ENCODE measurements at regions not wholly inside any gene's neighbourhood (a gene's known extent, or its start where the extent isn't known, plus 50 kb on each side); places are given as distances from the start of the nearest gene placed in this dataset.

DNA sequence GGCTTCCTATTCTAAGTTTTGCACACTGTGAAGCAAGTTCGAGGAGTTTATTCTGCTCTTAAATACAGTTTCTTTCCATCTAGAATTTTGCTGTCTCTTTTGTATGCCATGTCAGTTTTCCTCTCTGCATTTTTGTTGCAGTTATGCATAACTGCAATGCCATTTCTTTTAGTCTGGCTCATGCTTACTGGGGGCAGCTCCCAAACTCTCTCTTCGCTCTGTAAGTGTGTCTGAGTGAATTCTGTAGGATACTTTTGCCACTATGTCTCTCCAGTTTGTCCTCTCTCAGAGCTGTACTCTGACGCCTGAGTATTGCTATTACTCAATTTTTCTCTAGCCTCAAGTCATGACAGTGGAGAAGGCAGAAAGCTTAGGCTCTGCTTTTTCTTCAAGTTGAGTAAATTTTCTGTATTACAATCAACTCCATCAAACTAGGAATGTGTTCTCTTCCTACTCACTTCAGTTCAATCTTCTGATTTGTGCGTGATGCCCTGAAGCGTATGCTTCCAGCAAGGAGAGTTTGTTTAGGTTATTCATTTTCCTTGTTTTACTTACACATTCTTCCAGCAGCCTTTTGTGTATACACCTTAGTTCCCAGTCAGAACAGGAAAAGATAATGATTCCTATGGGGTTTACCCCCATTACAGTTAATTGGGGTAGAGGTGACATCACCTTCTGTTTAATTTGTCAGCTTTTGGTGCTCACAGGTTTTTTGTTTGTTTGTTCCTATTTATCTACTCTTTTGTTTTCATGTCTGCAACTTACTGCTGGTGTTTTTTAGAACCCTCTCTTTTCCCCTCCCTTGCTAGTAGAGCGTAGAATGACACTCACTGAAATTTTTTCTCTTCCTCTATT lies 430.9 kb downstream of the BCKDHB start:
- Histone ChIP-seq H3K27ac (ENCODE audit: low read length) (no peak overlapping the region), H3K4me3 (ENCODE audit: low read depth in 2 of 2, low read length in 2 of 2) (no peak overlapping the region), H3K4me1 (ENCODE audit: control insufficient read depth, insufficient read depth, low read length) (no peaks in the 10 kb centered on the region), H3K36me3 (ENCODE audit: control insufficient read depth, insufficient read depth, low read length) (no peaks in the 10 kb centered on the region), H3K9me3 (ENCODE audit: control insufficient read depth, insufficient read depth, low read depth, low read length) (no peaks in the 10 kb centered on the region), H3K27me3 (ENCODE audit: control insufficient read depth, insufficient read depth, low read length) (no peaks in the 10 kb centered on the region)
- BruUV-seq (replicated peaks) = no TSS peak
- DNase-seq (ENCODE audit: low read depth, low spot score) (no peak), ATAC-seq (no peak)
- intact Hi-C loops (cut with micrococcal nuclease; ENCODE audit: unreplicated experiment) = no loop called here
- in situ Hi-C loops (cut with HindIII; ENCODE audit: low pct_unique_long_range_greater_than_20kb, low sequenced_read_pairs) = no loop called here
- CTCF ChIA-PET = no interaction called here
- POLR2A ChIA-PET = no interaction called here
- TF ChIP-seq, protein P1, sequence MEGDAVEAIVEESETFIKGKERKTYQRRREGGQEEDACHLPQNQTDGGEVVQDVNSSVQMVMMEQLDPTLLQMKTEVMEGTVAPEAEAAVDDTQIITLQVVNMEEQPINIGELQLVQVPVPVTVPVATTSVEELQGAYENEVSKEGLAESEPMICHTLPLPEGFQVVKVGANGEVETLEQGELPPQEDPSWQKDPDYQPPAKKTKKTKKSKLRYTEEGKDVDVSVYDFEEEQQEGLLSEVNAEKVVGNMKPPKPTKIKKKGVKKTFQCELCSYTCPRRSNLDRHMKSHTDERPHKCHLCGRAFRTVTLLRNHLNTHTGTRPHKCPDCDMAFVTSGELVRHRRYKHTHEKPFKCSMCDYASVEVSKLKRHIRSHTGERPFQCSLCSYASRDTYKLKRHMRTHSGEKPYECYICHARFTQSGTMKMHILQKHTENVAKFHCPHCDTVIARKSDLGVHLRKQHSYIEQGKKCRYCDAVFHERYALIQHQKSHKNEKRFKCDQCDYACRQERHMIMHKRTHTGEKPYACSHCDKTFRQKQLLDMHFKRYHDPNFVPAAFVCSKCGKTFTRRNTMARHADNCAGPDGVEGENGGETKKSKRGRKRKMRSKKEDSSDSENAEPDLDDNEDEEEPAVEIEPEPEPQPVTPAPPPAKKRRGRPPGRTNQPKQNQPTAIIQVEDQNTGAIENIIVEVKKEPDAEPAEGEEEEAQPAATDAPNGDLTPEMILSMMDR (IDR thresholded peaks at IDR 0.05) = no peak

DNA sequence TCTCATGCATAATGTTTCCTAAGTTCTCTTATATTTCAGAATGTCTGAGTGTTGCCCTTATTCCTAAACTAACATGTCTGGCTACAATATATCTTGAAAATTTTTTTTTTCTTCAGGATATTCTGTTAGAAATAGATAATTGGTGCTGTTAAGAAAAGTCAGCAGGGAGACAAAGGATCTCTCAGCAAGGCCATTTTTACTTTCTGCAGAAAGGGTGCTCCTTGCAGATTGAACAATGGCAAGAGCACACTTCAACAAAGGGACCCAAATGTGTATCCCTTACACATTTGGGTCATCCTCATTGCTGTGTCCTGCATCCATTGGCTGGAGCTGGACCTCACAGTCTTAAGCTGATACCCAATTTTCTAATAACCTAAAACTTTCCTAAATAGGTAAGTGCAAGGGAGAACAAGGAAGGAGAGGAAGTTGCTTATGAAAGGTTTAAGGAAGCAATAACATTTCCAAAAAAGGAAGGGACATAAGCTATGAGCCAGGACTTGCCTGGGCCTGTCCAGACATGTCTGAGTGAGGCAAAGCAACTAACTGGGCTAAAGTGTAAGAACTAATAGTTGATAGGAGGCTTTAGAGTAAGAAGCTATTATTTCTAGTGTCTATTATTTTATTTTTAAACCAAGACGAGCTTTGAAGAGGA lies 429.6 kb downstream of the BCKDHB start:
- Histone ChIP-seq H3K4me3 (ENCODE audit: low read depth in 2 of 2, low read length in 2 of 2) (no peak overlapping the region), H3K27me3 (ENCODE audit: control insufficient read depth, insufficient read depth, low read length) (no peaks in the 10 kb centered on the region), H3K27ac (ENCODE audit: low read length) (no peak overlapping the region), H3K36me3 (ENCODE audit: control insufficient read depth, insufficient read depth, low read length) (no peaks in the 10 kb centered on the region), H3K4me1 (ENCODE audit: control insufficient read depth, insufficient read depth, low read length) (no peaks in the 10 kb centered on the region), H3K9me3 (ENCODE audit: control insufficient read depth, insufficient read depth, low read depth, low read length) (no peaks in the 10 kb centered on the region)
- no peak for ATAC-seq
- ChIA-PET CTCF (no interaction called here), POLR2A (no interaction called here)
- DNase-seq (ENCODE audit: low read depth, low spot score) = no peak
- in situ Hi-C loops (cut with HindIII; ENCODE audit: low pct_unique_long_range_greater_than_20kb, low sequenced_read_pairs) = no loop called here
- BruUV-seq (replicated peaks) = no TSS peak
- intact Hi-C loops (cut with micrococcal nuclease; ENCODE audit: unreplicated experiment) = no loop called here
- TF ChIP-seq, protein P1 (IDR thresholded peaks at IDR 0.05) = no peak
- TF ChIP-seq POLR2AphosphoS5 (IDR thresholded peaks at IDR 0.05; ENCODE audit: low read depth, low read length) (no peak), SIN3A (IDR thresholded peaks at IDR 0.05; ENCODE audit: borderline replicate concordance, insufficient read depth, low read depth, low read length) (no peak), TCF7L2 (IDR thresholded peaks at IDR 0.05; ENCODE audit: low read depth, low read length) (no peak)
- TF ChIP-seq, protein P2, sequence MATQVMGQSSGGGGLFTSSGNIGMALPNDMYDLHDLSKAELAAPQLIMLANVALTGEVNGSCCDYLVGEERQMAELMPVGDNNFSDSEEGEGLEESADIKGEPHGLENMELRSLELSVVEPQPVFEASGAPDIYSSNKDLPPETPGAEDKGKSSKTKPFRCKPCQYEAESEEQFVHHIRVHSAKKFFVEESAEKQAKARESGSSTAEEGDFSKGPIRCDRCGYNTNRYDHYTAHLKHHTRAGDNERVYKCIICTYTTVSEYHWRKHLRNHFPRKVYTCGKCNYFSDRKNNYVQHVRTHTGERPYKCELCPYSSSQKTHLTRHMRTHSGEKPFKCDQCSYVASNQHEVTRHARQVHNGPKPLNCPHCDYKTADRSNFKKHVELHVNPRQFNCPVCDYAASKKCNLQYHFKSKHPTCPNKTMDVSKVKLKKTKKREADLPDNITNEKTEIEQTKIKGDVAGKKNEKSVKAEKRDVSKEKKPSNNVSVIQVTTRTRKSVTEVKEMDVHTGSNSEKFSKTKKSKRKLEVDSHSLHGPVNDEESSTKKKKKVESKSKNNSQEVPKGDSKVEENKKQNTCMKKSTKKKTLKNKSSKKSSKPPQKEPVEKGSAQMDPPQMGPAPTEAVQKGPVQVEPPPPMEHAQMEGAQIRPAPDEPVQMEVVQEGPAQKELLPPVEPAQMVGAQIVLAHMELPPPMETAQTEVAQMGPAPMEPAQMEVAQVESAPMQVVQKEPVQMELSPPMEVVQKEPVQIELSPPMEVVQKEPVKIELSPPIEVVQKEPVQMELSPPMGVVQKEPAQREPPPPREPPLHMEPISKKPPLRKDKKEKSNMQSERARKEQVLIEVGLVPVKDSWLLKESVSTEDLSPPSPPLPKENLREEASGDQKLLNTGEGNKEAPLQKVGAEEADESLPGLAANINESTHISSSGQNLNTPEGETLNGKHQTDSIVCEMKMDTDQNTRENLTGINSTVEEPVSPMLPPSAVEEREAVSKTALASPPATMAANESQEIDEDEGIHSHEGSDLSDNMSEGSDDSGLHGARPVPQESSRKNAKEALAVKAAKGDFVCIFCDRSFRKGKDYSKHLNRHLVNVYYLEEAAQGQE (IDR thresholded peaks at IDR 0.05; ENCODE audit: insufficient read depth in 1 of 2, low read depth in 2 of 2, low read length in 1 of 2) = no peak
